ENCODE measurements at regions not wholly inside any gene's neighbourhood (a gene's known extent, or its start where the extent isn't known, plus 50 kb on each side); places are given as distances from the start of the nearest gene placed in this dataset.

GRCh38 chr6:54578261-54578660 lies 268.3 kb upstream of the FAM83B start:
- H3K9me2 ChIP-seq (ENCODE audit: low read depth, low read length), result no peaks in the 10 kb centered on the region
- H3K27ac ChIP-seq (ENCODE audit: low read depth, low read length, poor library complexity, severe bottlenecking), result no peak overlapping the region
- no peaks in the 10 kb centered on the region for H3F3A ChIP-seq (ENCODE audit: insufficient read depth, low read length)
- no peaks in the 10 kb centered on the region for H3K79me2 ChIP-seq (ENCODE audit: insufficient read depth, low read length)
- no peak overlapping the region for H3K4me2 ChIP-seq (ENCODE audit: low read length)
- no peak overlapping the region for H3K9ac ChIP-seq (ENCODE audit: low read length)
- no peaks in the 10 kb centered on the region for H3K4me1 ChIP-seq (ENCODE audit: insufficient read depth, low read length, severe bottlenecking)
- H3K4me3 ChIP-seq (ENCODE audit: low read depth, low read length, poor library complexity, severe bottlenecking), result no peak overlapping the region
- TF ChIP-seq CTCF (IDR thresholded peaks at IDR 0.05; ENCODE audit: low read length) (no peak), EZH2 (IDR thresholded peaks at IDR 0.05; ENCODE audit: borderline replicate concordance, low read length) (no peak)
- H2AFZ ChIP-seq (ENCODE audit: low read length), result no peak overlapping the region
- H3K27me3 ChIP-seq (ENCODE audit: insufficient read depth, low read length), result no peaks in the 10 kb centered on the region
- H3K9me3 ChIP-seq (ENCODE audit: low read length), result no peaks in the 10 kb centered on the region
- no peaks in the 10 kb centered on the region for H4K20me1 ChIP-seq (ENCODE audit: insufficient read depth, low read length)
- H3K36me3 ChIP-seq (ENCODE audit: insufficient read depth, low read length), result no peaks in the 10 kb centered on the region

GRCh38 chr6:54579011-54579410 lies 267.6 kb upstream of the FAM83B start:
- Histone ChIP-seq H3K9me2 (ENCODE audit: low read depth, low read length) (no peaks in the 10 kb centered on the region), H3K4me3 (ENCODE audit: low read depth, low read length, poor library complexity, severe bottlenecking) (no peak overlapping the region), H3K27me3 (ENCODE audit: insufficient read depth, low read length) (no peaks in the 10 kb centered on the region), H2AFZ (ENCODE audit: low read length) (no peak overlapping the region), H3K36me3 (ENCODE audit: insufficient read depth, low read length) (no peaks in the 10 kb centered on the region), H4K20me1 (ENCODE audit: insufficient read depth, low read length) (no peaks in the 10 kb centered on the region), H3K79me2 (ENCODE audit: insufficient read depth, low read length) (no peaks in the 10 kb centered on the region), H3K4me2 (ENCODE audit: low read length) (no peak overlapping the region), H3K27ac (ENCODE audit: low read depth, low read length, poor library complexity, severe bottlenecking) (no peak overlapping the region), H3K9ac (ENCODE audit: low read length) (no peak overlapping the region), H3K9me3 (ENCODE audit: low read length) (no peaks in the 10 kb centered on the region), H3F3A (ENCODE audit: insufficient read depth, low read length) (no peaks in the 10 kb centered on the region), H3K4me1 (ENCODE audit: insufficient read depth, low read length, severe bottlenecking) (no peaks in the 10 kb centered on the region)
- TF ChIP-seq EZH2 (IDR thresholded peaks at IDR 0.05; ENCODE audit: borderline replicate concordance, low read length) (no peak), CTCF (IDR thresholded peaks at IDR 0.05; ENCODE audit: low read length) (no peak)

- H3K27me3 ChIP-seq (ENCODE audit: insufficient read depth, low read length), result no peaks in the 10 kb centered on the region
- no peaks in the 10 kb centered on the region for H3K79me2 ChIP-seq (ENCODE audit: insufficient read depth, low read length)
- no peak overlapping the region for H3K9ac ChIP-seq (ENCODE audit: low read length)
- no peaks in the 10 kb centered on the region for H3K4me1 ChIP-seq (ENCODE audit: insufficient read depth, low read length, severe bottlenecking)
- no peak overlapping the region for H3K4me3 ChIP-seq (ENCODE audit: low read depth, low read length, poor library complexity, severe bottlenecking)
- H3K36me3 ChIP-seq (ENCODE audit: insufficient read depth, low read length), result no peaks in the 10 kb centered on the region
- no peaks in the 10 kb centered on the region for H4K20me1 ChIP-seq (ENCODE audit: insufficient read depth, low read length)
- H3K27ac ChIP-seq (ENCODE audit: low read depth, low read length, poor library complexity, severe bottlenecking), result no peak overlapping the region
- no peak overlapping the region for H3K4me2 ChIP-seq (ENCODE audit: low read length)
- no peaks in the 10 kb centered on the region for H3F3A ChIP-seq (ENCODE audit: insufficient read depth, low read length)
- no peaks in the 10 kb centered on the region for H3K9me2 ChIP-seq (ENCODE audit: low read depth, low read length)
- no peaks in the 10 kb centered on the region for H3K9me3 ChIP-seq (ENCODE audit: low read length)
- H2AFZ ChIP-seq (ENCODE audit: low read length), result no peak overlapping the region
- TF ChIP-seq CTCF (IDR thresholded peaks at IDR 0.05; ENCODE audit: low read length), result no peak
- TF ChIP-seq EZH2 (IDR thresholded peaks at IDR 0.05; ENCODE audit: borderline replicate concordance, low read length), result no peak
These were observed 260.3 kb upstream of the FAM83B start for GRCh38 chr6:54586251-54586650.

Measured in OCI-LY1 (cell line).